HG03378 (cell line): ENCODE measurements at regions not wholly inside any gene's neighbourhood (a gene's known extent, or its start where the extent isn't known, plus 50 kb on each side); places are given as distances from the start of the nearest gene placed in this dataset.
"Not testable (repeated sequence)": the region's sequence is repeated elsewhere in the genome, so short reads cannot be mapped to it uniquely, and the experiment has no call there.

Source experiments
- ATAC-seq: cut with Tn5 transposase; IDR thresholded peaks from one replicate; pipeline ENCODE4 v1.9.1; 2021; ENCODE audit warnings: mild to moderate bottlenecking, moderate library complexity; ENCODE audit not compliant: unreplicated experiment

DNA sequence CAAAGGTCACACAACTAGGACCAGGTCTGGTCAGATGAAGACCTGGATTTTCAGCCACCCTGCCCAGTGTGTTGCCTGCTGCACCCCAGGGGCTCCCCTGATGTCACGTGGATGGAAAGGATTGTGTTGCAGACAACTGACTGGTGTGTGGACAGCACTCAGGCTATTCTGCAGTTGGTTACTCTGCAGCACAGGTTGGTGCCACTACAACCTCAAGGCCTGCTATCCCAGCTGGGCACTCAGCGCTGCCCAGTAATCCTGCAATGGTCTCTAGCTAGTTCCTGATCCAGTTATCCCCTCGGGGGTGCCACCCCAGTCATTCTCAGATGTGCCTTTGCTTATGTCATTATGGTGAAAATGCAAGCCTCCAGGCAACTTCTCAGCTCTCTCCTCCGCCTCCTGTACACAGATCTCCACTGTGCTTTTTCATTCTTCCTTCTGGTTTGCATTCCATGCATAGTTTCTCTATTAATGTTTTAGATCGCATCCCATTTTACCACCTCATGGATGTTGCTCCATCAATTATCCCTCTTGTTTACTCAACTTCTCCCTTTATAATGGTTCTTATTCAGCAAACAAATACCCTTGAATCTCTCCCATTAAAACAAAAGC is 503.2 kb upstream of the CAMK1G start:
- no peak for ATAC-seq

DNA sequence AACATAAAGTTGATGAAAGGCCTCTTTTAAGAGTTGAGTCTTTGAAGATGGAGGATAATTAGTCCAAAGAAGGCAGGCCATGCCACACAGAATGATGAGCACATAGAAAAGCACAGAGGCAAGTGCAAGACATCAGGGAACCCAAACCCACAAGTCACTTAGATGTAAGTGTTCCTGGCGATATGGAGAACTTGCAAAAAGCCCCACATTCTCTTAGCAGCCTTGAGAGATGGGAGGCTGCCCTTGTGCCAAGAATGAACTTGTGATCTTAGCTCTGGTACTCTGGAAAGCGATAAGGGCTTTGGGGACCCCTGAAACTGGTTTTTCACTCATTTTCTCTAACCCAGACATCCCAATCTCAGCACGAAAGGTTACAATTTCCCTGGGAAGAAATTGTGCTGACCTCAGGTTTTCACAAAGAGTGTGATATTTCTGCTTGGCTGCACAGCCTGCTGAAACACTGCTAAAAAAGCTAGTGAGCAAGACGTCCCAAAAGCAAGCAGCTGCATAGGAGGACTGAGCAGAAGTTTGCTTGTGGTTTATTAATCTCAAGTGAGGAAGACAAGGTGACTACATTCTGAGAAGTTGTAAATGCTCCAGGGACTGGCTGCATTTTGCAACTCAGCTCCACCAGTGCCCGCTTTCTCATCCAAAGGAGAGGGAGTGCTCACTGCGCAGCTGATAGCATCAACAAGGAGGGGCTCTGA is 496.9 kb upstream of the CAMK1G start:
- ATAC-seq = peak; percentile 92

GRCh38 chr1:209094384-209094783 is 489.1 kb upstream of the CAMK1G start:
- no peak for ATAC-seq

GRCh38 chr1:209095627-209096595 is 487.6 kb upstream of the CAMK1G start:
- ATAC-seq = peak; percentile 49

DNA sequence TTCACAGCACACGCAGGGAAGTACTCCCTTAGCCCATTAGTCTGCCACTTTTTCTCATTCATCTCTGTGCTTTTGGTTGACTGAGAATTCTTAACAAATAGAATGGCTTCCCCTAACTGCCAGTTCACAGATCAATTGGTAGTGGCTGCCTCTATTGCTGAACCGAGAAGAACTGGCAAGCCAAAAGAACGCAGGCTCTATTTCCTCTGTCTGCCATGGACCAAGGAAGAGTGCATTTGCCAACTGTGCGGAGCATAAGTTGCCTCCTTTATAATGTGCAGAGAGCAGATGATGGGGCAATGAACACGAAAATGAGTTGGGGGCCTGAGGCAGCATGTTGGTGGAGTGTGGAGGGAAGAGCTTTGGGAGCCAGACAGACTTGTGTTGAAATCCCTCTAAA is 483.1 kb upstream of the CAMK1G start:
- no peak for ATAC-seq

- ATAC-seq = no peak
Measured at GRCh38 chr1:209101106-209101505, 482.4 kb upstream of the CAMK1G start.

- no peak for ATAC-seq
Measured at GRCh38 chr1:209102120-209102519, 481.4 kb upstream of the CAMK1G start.

- no peak for ATAC-seq
Measured at GRCh38 chr1:209102531-209102930, 481.0 kb upstream of the CAMK1G start.

DNA sequence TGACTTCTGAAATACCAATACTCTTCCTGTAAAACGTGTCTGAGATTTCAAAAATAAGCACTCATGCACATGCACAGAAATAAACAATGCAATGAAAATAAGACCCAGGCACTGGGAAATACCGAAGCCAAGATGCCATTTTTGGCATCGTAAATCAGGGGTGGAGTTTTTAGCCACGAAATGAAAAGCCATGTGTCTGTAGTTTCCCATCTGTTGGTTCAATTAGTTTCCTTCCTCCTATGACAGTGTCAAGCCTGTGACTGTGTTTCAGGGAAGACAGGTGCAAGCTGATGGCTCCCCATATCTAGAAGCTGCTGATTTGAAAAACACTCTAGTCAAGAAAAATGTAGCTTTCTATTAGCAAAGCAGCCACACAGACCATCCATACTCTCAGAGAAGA is 480.4 kb upstream of the CAMK1G start:
- no peak for ATAC-seq

- ATAC-seq = no peak
Measured at GRCh38 chr1:209104646-209105045, 478.9 kb upstream of the CAMK1G start.

GRCh38 chr1:209105701-209106100 is 477.8 kb upstream of the CAMK1G start:
- no peak for ATAC-seq

DNA sequence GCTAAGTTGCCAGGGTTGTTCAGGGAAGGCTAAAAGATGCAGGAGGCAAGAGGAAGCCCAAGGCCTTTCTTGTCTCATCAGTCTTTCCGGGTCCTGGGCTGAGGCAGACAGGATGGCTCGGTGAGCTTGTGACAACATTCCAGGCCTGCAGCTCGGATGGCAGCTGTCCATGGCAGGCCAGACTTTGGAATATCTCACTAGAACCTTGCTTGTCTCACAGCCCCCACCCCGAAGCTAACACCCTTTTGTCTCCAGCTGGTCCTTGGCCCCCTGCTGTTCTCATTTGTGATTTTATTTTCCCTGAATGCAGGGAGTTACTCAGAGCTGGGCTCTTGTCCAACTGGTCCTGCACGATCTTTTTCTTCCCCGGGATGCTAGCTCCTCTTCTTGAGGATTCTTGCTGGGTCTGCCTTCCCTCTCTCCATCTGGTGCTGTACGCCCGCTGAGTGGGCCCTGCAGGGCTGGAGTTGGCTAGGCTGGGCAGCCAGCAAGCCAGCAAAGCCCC is 477.2 kb upstream of the CAMK1G start:
- ATAC-seq = no peak

DNA sequence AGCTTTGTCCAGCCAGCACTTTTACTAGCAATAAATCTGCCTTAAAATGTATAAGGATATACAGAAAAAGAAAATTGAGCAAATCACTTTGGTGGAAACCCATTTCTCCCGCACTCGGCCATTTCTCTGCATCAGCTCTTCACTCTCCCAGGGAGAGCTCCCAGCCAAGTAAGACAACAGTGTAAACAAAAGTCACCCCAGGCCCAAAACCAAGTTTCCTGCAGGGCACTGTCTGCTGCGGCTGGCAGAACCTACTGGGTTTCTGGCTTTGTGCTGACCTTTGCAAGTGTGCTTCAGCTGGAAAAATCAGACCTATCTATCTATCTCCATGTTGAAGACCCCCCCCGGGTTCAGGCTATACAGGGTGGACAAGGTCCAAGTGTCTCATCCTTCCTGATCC is 476.7 kb upstream of the CAMK1G start:
- no peak for ATAC-seq

DNA sequence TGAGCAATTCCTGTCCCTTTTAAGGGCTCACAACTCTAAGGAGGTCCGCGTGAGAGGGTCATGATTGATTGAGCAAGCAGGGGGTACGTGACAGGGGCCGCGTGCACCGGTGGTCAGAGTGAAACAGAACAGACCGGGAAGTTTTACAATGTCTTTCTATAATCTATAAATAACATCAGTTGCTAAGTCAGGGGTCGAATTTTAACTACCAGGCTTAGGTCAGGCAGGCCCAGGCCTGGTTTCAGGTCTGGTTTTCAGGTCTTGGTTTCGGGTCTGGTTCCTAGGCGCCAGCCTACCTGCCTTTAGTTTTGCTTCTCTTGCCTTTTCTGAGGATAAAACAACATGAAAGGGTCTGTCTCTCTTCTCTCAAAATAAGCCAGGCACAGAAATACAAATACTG is 476.0 kb upstream of the CAMK1G start:
- peak; percentile 47 for ATAC-seq

DNA sequence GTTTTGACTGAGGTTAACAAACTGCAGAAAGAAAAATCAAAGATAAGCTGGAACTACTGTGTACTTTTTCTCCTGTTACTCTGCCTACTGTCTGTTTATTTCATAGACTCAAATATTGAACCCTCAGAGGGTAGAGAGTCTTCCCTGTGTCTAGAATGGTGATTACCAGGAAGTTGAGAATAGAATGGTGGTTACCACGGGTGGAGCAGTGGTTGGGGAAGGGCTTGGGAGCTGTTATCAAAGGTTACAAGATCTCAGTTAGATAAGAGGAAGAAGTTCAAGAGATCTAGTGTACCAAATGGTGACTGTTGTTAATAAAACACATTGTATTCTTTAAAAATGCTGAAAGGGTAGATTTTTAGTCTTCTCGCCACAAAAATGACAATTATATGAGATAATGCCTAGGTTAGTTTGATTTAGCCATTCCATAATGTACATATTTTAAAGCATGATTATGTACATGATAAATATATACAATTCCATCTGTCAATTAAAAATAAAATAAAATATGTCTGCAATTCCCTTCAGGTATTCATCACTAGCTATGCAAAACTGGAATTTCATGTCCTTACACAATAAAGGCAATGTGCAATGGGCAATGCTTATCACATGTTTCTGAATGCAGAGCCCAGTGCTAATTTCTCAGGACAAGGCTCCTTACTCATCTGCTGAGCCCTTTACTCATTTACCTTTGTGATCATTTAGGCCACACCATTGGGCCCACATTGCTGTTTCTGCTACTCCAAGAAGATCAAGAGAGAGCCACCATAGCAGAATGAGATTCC is 474.3 kb upstream of the CAMK1G start:
- no peak for ATAC-seq

GRCh38 chr1:209113521-209113920 is 470.0 kb upstream of the CAMK1G start:
- no peak for ATAC-seq

- ATAC-seq = no peak
Measured at GRCh38 chr1:209116705-209117104, 466.8 kb upstream of the CAMK1G start.

GRCh38 chr1:209123601-209124000 is 459.9 kb upstream of the CAMK1G start:
- no peak for ATAC-seq

DNA sequence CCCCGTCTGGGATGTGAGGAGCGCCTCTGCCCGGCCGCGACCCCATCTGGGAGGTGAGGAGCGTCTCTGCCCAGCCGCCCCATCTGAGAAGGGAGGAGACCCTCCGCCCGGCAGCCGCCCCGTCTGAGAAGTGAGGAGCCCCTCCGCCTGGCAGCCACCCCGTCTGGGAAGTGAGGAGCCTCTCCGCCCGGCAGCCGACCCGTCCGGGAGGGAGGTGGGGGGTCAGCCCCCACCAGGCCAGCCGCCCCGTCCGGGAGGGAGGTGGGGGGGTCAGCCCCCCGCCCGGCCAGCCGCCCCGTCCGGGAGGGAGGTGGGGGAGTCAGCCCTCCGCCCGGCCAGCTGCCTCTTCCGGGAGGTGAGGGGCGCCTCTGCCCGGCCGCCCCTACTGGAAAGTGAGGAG is 454.4 kb upstream of the CAMK1G start:
- not testable (repeated sequence) for ATAC-seq

GRCh38 chr1:209130886-209131285 is 452.6 kb upstream of the CAMK1G start:
- no peak for ATAC-seq
